ENCODE measurements at regions not wholly inside any gene's neighbourhood (a gene's known extent, or its start where the extent isn't known, plus 50 kb on each side); places are given as distances from the start of the nearest gene placed in this dataset.

GRCh38 chr5:4099386-4099785 is 503.8 kb downstream of the IRX1 start:
- DNase-seq (ENCODE audit: low read depth, low spot score): no peak
- H3K4me1 Mint-ChIP-seq: peaks cover 11% of the 10 kb centered on the region
- H3K36me3 Mint-ChIP-seq (ENCODE audit: low read depth): no peaks in the 10 kb centered on the region
- H3K9me3 Mint-ChIP-seq: no peaks in the 10 kb centered on the region
- no peak for TF ChIP-seq CTCF (conservative IDR thresholded peaks at IDR 0.05)
- no peak overlapping the region for H3K4me3 Mint-ChIP-seq
- H3K27me3 Mint-ChIP-seq (ENCODE audit: low read depth): no peaks in the 10 kb centered on the region
- no peak overlapping the region for H3K27ac Mint-ChIP-seq (ENCODE audit: unreplicated experiment)

- peaks cover 11% of the 10 kb centered on the region for H3K4me1 Mint-ChIP-seq
- H3K4me3 Mint-ChIP-seq: no peak overlapping the region
- H3K27ac Mint-ChIP-seq (ENCODE audit: unreplicated experiment): peak overlapping the region; percentile 58
- H3K27me3 Mint-ChIP-seq (ENCODE audit: low read depth): no peaks in the 10 kb centered on the region
- H3K9me3 Mint-ChIP-seq: no peaks in the 10 kb centered on the region
- TF ChIP-seq CTCF (conservative IDR thresholded peaks at IDR 0.05): no peak
- no peaks in the 10 kb centered on the region for H3K36me3 Mint-ChIP-seq (ENCODE audit: low read depth)
- DNase-seq (ENCODE audit: low read depth, low spot score): no peak
These were observed 505.1 kb downstream of the IRX1 start for GRCh38 chr5:4100739-4101138.

- H3K9me3 Mint-ChIP-seq: no peaks in the 10 kb centered on the region
- H3K4me3 Mint-ChIP-seq: no peak overlapping the region
- no peak overlapping the region for H3K27ac Mint-ChIP-seq (ENCODE audit: unreplicated experiment)
- H3K4me1 Mint-ChIP-seq: peaks cover 11% of the 10 kb centered on the region
- no peak for TF ChIP-seq CTCF (conservative IDR thresholded peaks at IDR 0.05)
- H3K36me3 Mint-ChIP-seq (ENCODE audit: low read depth): no peaks in the 10 kb centered on the region
- DNase-seq (ENCODE audit: low read depth, low spot score): no peak
- H3K27me3 Mint-ChIP-seq (ENCODE audit: low read depth): no peaks in the 10 kb centered on the region
These were observed 505.6 kb downstream of the IRX1 start for GRCh38 chr5:4101189-4101588.

- Mint-ChIP-seq H3K27ac (ENCODE audit: unreplicated experiment) (peak overlapping the region; percentile 3), H3K27me3 (ENCODE audit: low read depth) (no peaks in the 10 kb centered on the region), H3K36me3 (ENCODE audit: low read depth) (no peaks in the 10 kb centered on the region), H3K4me1 (peaks cover 7% of the 10 kb centered on the region), H3K9me3 (no peaks in the 10 kb centered on the region), H3K4me3 (no peak overlapping the region)
- TF ChIP-seq CTCF (conservative IDR thresholded peaks at IDR 0.05): no peak
- no peak for DNase-seq (ENCODE audit: low read depth, low spot score)
These were observed 509.4 kb downstream of the IRX1 start for GRCh38 chr5:4104831-4105597.

GRCh38 chr5:4108690-4109089 is 513.1 kb downstream of the IRX1 start:
- Mint-ChIP-seq H3K9me3 (no peaks in the 10 kb centered on the region), H3K27ac (ENCODE audit: unreplicated experiment) (no peak overlapping the region), H3K27me3 (ENCODE audit: low read depth) (no peaks in the 10 kb centered on the region), H3K4me3 (no peak overlapping the region), H3K4me1 (no peaks in the 10 kb centered on the region), H3K36me3 (ENCODE audit: low read depth) (no peaks in the 10 kb centered on the region)
- no peak for TF ChIP-seq CTCF (conservative IDR thresholded peaks at IDR 0.05)
- no peak for DNase-seq (ENCODE audit: low read depth, low spot score)

Data from neural crest cell (in vitro differentiated cells).